ENCODE measurements at regions not wholly inside any gene's neighbourhood (a gene's known extent, or its start where the extent isn't known, plus 50 kb on each side); places are given as distances from the start of the nearest gene placed in this dataset.
"Not testable (repeated sequence)": the region's sequence is repeated elsewhere in the genome, so short reads cannot be mapped to it uniquely, and the experiment has no call there.

GRCh38 chr15:24150542-24150941 is 463.4 kb upstream of the NDN start:
- no peak for TF ChIP-seq GTF2I (CRISPR knock-in tag; conservative IDR thresholded peaks at IDR 0.05)
- no peak for TF ChIP-seq HMGXB4 (CRISPR knock-in tag; IDR thresholded peaks at IDR 0.05)
- no peak for TF ChIP-seq GRHL2 (CRISPR knock-in tag; IDR thresholded peaks at IDR 0.05; ENCODE audit: insufficient replicate concordance, severe bottlenecking)
- no peak for TF ChIP-seq ZNF512 (CRISPR knock-in tag; IDR thresholded peaks at IDR 0.05; ENCODE audit: borderline replicate concordance)
- no peak for TF ChIP-seq ZNF281 (CRISPR knock-in tag; IDR thresholded peaks at IDR 0.05)
- TF ChIP-seq ZNF219 (CRISPR knock-in tag; IDR thresholded peaks at IDR 0.05; ENCODE audit: borderline replicate concordance), result no peak
- no peak for TF ChIP-seq TP53 (CRISPR knock-in tag; IDR thresholded peaks at IDR 0.05)
- no peak for TF ChIP-seq ATF3 (CRISPR knock-in tag; conservative IDR thresholded peaks at IDR 0.05)
- no peak for TF ChIP-seq ATF6 (CRISPR knock-in tag; IDR thresholded peaks at IDR 0.05)
- no peak for TF ChIP-seq AFF4 (CRISPR knock-in tag; IDR thresholded peaks at IDR 0.05; ENCODE audit: borderline replicate concordance)
- TF ChIP-seq CBFB (CRISPR knock-in tag; IDR thresholded peaks at IDR 0.05; ENCODE audit: low read depth), result no peak
- TF ChIP-seq JAZF1 (CRISPR knock-in tag; IDR thresholded peaks at IDR 0.05), result no peak
- TF ChIP-seq MLX (CRISPR knock-in tag; IDR thresholded peaks at IDR 0.05), result no peak
- no peak for TF ChIP-seq ATF1 (CRISPR knock-in tag; IDR thresholded peaks at IDR 0.05)
- TF ChIP-seq ZNF425 (CRISPR knock-in tag; conservative IDR thresholded peaks at IDR 0.05), result no peak
- ChIA-PET CTCF (no interaction called here), POLR2A (no interaction called here)
- no peak for DNase-seq (ENCODE audit: low spot score)
- H3K27me3 Mint-ChIP-seq (ENCODE audit: low read depth), result no peaks in the 10 kb centered on the region; the same call in 1 of the 2 replicates
- peaks cover 41% of the 10 kb centered on the region for H3K9me3 Mint-ChIP-seq
- H3K4me1 Mint-ChIP-seq, result no peaks in the 10 kb centered on the region
- no peak for ATAC-seq
- no peak overlapping the region for H3K4me3 Mint-ChIP-seq
- peaks cover 15% of the 10 kb centered on the region for H3K36me3 Mint-ChIP-seq
- no peak overlapping the region for H3K27ac Mint-ChIP-seq

- CTCF ChIA-PET; H3K27me3 Mint-ChIP-seq (ENCODE audit: low read depth); DNase-seq (ENCODE audit: low spot score); POLR2A ChIA-PET; H3K4me3 Mint-ChIP-seq; ATAC-seq; H3K27ac Mint-ChIP-seq; H3K4me1 Mint-ChIP-seq: not testable (repeated sequence)
- peaks cover 25% of the 10 kb centered on the region for H3K36me3 Mint-ChIP-seq
- peaks cover 52% of the 10 kb centered on the region for H3K9me3 Mint-ChIP-seq
Observed at GRCh38 chr15:24158306-24158705, 471.2 kb upstream of the NDN start.

- ChIA-PET POLR2A (interaction anchor here (0.9 kb wide), 1 partner anchor 75 kb away, joined by 3 read pairs; no protein-coding TSS in a partner anchor), CTCF (interaction anchor here (1.1 kb wide), 1 partner anchor 389 kb away, joined by 5 read pairs; no protein-coding TSS in a partner anchor)
- not testable (repeated sequence) for H3K4me3 Mint-ChIP-seq; H3K27me3 Mint-ChIP-seq (ENCODE audit: low read depth); H3K4me1 Mint-ChIP-seq; DNase-seq (ENCODE audit: low spot score); ATAC-seq; H3K27ac Mint-ChIP-seq
- peaks cover 15% of the 10 kb centered on the region for H3K36me3 Mint-ChIP-seq
- peaks cover 35% of the 10 kb centered on the region for H3K9me3 Mint-ChIP-seq
Observed at GRCh38 chr15:24165512-24165911, 478.4 kb upstream of the NDN start.
